Ascending aorta (tissue), 2 donors: ENCODE measurements at regions not wholly inside any gene's neighbourhood (a gene's known extent, or its start where the extent isn't known, plus 50 kb on each side); places are given as distances from the start of the nearest gene placed in this dataset.

Experiments
- DNase-seq, 2 donors: peaks; one replicate each; pipeline ENCODE4 v3.0.0-alpha.2; 2019; ENCODE audit warnings: low spot score in 2 of 2
- H3K27ac ChIP-seq, 2 donors: fragments of 200-600 bp; sonication (generic); one replicate each; pipeline ENCODE4 v1.5.1; 2016 to 2017; ENCODE audit warnings: mild to moderate bottlenecking in 1 of 2
- H3K27me3 ChIP-seq: fragments of 200-600 bp; sonication (generic); one replicate; pipeline ENCODE4 v1.5.1; 2017
- H3K36me3 ChIP-seq, 2 donors: fragments of 200-600 bp; sonication (generic); one replicate each; pipeline ENCODE4 v1.5.1; 2016
- H3K4me1 ChIP-seq, 2 donors: fragments of 200-600 bp; sonication (generic); one replicate each; pipeline ENCODE4 v1.5.1; 2016 to 2017; ENCODE audit warnings: mild to moderate bottlenecking in 1 of 2
- H3K4me3 ChIP-seq, 2 donors: fragments of 200-600 bp; sonication (generic); one replicate each; pipeline ENCODE4 v1.5.1; 2016 to 2017; ENCODE audit warnings: mild to moderate bottlenecking in 1 of 2
- H3K9me3 ChIP-seq, 2 donors: fragments of 200-600 bp; sonication (generic); one replicate each; pipeline ENCODE4 v1.5.1; 2016
- CTCF ChIP-seq, 3 experiments: fragments of 200-600 bp in 2 of 3; fragments of 450-650 bp in 1 of 3; sonication (generic) in 2 of 3; IDR thresholded peaks; one replicate each; pipeline ENCODE4 v1.5.1; 2016 to 2019; ENCODE audit warnings: antibody characterized with exemption in 3 of 3, mild to moderate bottlenecking in 1 of 3, moderate library complexity in 1 of 3
- intact Hi-C: fragments of 100-400 bp; cut with DNase I; formaldehyde crosslinking; loops from one replicate; pipeline ENCODE4 v1.15.1; 2023

DNA sequence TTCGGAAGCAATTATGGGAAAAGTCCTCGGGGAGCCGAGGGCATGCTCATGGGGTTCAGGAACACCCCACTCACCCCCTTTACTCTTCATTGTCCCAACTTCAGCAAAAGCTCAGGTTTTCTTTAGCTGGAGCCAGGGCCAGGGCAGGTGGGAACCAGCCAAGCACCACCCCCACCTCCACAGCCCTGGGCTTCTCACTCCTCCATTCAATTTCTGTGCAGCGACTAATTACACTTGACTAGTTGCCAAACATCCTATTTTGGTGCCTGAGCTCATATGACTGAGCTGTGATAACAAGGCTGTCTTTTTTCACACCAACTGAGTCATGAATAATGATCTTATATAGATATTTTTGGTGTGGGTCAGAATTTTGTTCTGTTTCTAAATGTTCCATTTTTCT, 257.2 kb upstream of the AJAP1 start:
- Histone ChIP-seq H3K27ac (no peak overlapping the region), H3K4me1 (no peaks in the 10 kb centered on the region), H3K4me3 (no peak overlapping the region), H3K27me3 (no peaks in the 10 kb centered on the region), H3K9me3 (no peaks in the 10 kb centered on the region), H3K36me3 (no peaks in the 10 kb centered on the region)
- intact Hi-C loops = no loop called here
- DNase-seq = peak in 1 of 2 donors; percentile 9
- no peak for TF ChIP-seq CTCF (IDR thresholded peaks at IDR 0.05)

DNA sequence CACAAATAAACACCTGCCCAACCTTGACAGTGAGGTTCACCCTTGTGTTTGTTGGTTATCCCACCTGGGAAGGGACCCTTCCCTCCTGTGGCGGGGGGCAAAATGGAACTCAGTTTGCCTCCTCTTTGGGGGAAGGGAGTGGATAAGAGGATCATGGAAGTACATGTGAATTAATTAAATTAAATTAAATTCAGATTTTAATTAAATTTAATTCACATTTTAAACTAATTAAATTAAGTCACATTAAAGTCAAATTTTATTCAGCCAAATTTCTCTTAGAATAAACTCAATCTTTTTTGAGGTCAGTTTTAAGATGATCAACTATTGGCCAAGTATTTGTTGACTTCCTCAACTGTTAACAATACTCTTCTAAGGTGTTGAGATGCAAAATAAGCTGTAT, 252.4 kb upstream of the AJAP1 start:
- no peaks in the 10 kb centered on the region for H3K36me3 ChIP-seq
- H3K27me3 ChIP-seq = no peaks in the 10 kb centered on the region
- no peak for TF ChIP-seq CTCF (IDR thresholded peaks at IDR 0.05)
- intact Hi-C loops = no loop called here
- no peak overlapping the region for H3K27ac ChIP-seq
- no peaks in the 10 kb centered on the region for H3K4me1 ChIP-seq
- no peaks in the 10 kb centered on the region for H3K9me3 ChIP-seq
- no peak for DNase-seq
- H3K4me3 ChIP-seq = no peak overlapping the region

DNA sequence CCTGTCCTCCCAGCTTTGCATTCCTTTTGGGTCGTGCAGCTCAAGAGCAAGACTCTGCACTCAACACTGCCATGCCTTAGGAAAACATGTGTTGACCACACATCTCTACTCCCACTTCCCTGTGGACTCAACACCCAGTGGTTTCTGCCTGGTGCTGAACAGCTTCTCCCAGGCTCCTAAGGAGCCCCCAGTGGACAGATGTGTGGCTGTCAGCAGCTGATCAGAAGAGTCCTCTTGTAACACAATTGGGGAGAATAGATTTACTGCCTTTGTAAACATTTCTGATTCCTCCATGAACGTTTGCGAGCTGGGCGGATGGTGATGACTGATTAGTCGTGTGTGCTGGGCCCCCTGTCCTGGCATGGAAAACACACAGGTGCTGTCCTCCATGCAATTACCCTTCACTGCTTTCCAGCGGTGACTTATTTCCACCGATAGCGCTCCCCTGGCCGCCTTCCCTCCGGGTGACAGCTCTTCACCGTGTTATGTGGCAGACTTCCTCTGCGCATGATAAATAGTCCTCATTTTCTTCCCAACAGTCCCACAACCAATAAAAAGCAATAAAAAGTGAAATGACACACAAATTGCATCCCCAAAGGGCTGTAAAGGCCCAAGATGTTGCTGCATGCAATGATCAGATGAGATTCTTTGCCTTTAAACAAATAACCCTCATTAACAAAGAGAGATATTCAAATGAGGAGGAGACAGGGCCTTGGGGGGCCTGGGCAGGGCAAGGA, 249.4 kb upstream of the AJAP1 start:
- H3K27me3 ChIP-seq = no peaks in the 10 kb centered on the region
- no peaks in the 10 kb centered on the region for H3K36me3 ChIP-seq
- intact Hi-C loops = no loop called here
- H3K4me3 ChIP-seq = no peak overlapping the region
- H3K4me1 ChIP-seq = no peaks in the 10 kb centered on the region
- peak in 1 of 2 donors; percentile 8 for DNase-seq
- no peak for TF ChIP-seq CTCF (IDR thresholded peaks at IDR 0.05)
- H3K27ac ChIP-seq = no peak overlapping the region
- H3K9me3 ChIP-seq = no peaks in the 10 kb centered on the region

- intact Hi-C loops = no loop called here
Measured at GRCh38 chr1:4407851-4408250, 246.6 kb upstream of the AJAP1 start.

DNA sequence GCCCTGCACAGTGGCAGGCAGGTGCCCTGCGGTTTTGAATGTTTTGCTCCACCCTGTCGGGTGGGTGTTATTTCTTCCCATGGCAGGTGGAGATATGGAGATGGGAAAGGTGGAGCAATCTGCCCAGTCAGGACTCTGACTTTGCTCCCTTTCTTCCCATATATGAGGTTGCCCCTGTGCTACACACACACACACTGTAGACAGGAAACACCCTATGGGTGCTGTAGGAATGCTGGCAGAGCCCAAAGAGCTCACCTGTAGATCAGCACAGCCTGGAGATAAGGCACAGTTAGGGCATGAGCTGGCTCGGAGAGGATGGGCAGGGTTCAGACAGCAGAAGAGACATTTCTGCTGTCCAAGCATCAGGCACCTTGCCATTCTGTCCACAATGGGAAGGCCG, 246.0 kb upstream of the AJAP1 start:
- DNase-seq = peak in 1 of 2 donors; percentile 28
- no peaks in the 10 kb centered on the region for H3K36me3 ChIP-seq
- no peak overlapping the region for H3K27ac ChIP-seq
- no peaks in the 10 kb centered on the region for H3K27me3 ChIP-seq
- no peaks in the 10 kb centered on the region for H3K4me1 ChIP-seq
- no peak overlapping the region for H3K4me3 ChIP-seq
- no peak for TF ChIP-seq CTCF (IDR thresholded peaks at IDR 0.05)
- H3K9me3 ChIP-seq = no peaks in the 10 kb centered on the region
- intact Hi-C loops = no loop called here

More at GRCh38 chr1:4407851-4408250, 246.6 kb upstream of the AJAP1 start:
- Histone ChIP-seq H3K4me3 (no peak overlapping the region), H3K27ac (no peak overlapping the region), H3K4me1 (no peaks in the 10 kb centered on the region), H3K9me3 (no peaks in the 10 kb centered on the region), H3K36me3 (no peaks in the 10 kb centered on the region), H3K27me3 (no peaks in the 10 kb centered on the region)
- no peak for DNase-seq
- no peak for TF ChIP-seq CTCF (IDR thresholded peaks at IDR 0.05)
